ENCODE measurements at regions not wholly inside any gene's neighbourhood (a gene's known extent, or its start where the extent isn't known, plus 50 kb on each side); places are given as distances from the start of the nearest gene placed in this dataset.
A peak's percentile ranks its signal among the peaks of the same experiment; 100 is the strongest.

DNA sequence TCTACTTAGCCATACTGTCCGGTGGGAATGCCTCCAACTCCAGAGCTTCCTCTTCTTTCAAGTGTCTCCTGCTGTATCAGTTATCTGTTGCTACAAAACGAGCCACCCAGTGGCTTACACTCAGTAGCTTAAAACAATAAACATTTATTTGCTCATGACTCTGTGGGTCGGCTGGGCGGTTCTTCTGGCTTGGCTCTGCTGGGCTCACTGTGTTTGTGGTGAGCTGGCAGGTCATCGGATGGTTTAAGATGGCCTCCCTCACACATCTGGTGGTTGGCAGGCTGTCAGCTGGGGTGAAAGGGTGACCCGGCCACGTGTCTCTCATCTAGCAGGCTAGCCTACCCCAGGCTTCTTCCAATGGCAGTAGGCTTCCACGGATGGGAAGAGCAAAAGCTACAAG is 122.4 kb upstream of the SLC1A4 start:
- ATAC-seq (no peak), DNase-seq (peak in 1 of 5 donors; percentile 34)
- no peaks in the 10 kb centered on the region for H3K36me3 ChIP-seq
- H3K4me1 ChIP-seq: peaks cover 0 to 43% (median 6%) of the 10 kb centered on the region in 12 donors
- intact Hi-C loops (cut with DNase I): loop anchor here in 6 of 10 donors (1.0 to 10.0 kb wide), 11 partner anchors 112 to 812 kb away; partner anchors contain the start of gene AFTPH (in 5 of the 6)
- no peak overlapping the region for H3K27ac ChIP-seq
- H3K9me3 ChIP-seq: peaks cover 0 to 3% (median 0%) of the 10 kb centered on the region in 12 donors
- 46 to 62% (median 50%) methylated on average over 8 of the region's 8 CpGs for WGBS, 4 donors
- TF ChIP-seq POLR2A (IDR thresholded peaks at IDR 0.05) (no peak), CTCF (IDR thresholded peaks at IDR 0.05) (no peak)
- no peak overlapping the region for H3K4me3 ChIP-seq
- H3K27me3 ChIP-seq: no peaks in the 10 kb centered on the region

- TF ChIP-seq CTCF (IDR thresholded peaks at IDR 0.05) (no peak), POLR2A (IDR thresholded peaks at IDR 0.05) (no peak)
These were observed 121.8 kb upstream of the SLC1A4 start for GRCh38 chr2:64867253-64867996.

GRCh38 chr2:64869126-64869525 is 120.1 kb upstream of the SLC1A4 start:
- Histone ChIP-seq H3K9me3 (no peaks in the 10 kb centered on the region), H3K27ac (no peak overlapping the region), H3K4me1 (peaks cover 0 to 28% (median 8%) of the 10 kb centered on the region in 12 donors), H3K27me3 (no peaks in the 10 kb centered on the region), H3K4me3 (no peak overlapping the region), H3K36me3 (no peaks in the 10 kb centered on the region)
- no peak for TF ChIP-seq CTCF (IDR thresholded peaks at IDR 0.05)
- intact Hi-C loops (cut with DNase I): loop anchor here in 6 of 10 donors (5.0 to 10.0 kb wide), 8 partner anchors 114 to 814 kb away; partner anchors contain the start of gene AFTPH (in 4 of the 6)
- WGBS, 4 donors: 79 to 86% (median 84%) methylated on average over 10 of the region's 10 CpGs
- DNase-seq (no peak), ATAC-seq (no peak)

More at GRCh38 chr2:64867253-64867996, 121.8 kb upstream of the SLC1A4 start:
- H3K9me3 ChIP-seq: peaks cover 0 to 2% (median 0%) of the 10 kb centered on the region in 12 donors
- H3K27ac ChIP-seq: no peak overlapping the region
- no peaks in the 10 kb centered on the region for H3K27me3 ChIP-seq
- no peaks in the 10 kb centered on the region for H3K36me3 ChIP-seq
- intact Hi-C loops (cut with DNase I): loop anchor here in 6 of 10 donors (1.0 to 10.0 kb wide), 11 partner anchors 113 to 813 kb away; partner anchors contain the start of gene AFTPH (in 5 of the 6)
- peaks cover 0 to 37% (median 6%) of the 10 kb centered on the region in 12 donors for H3K4me1 ChIP-seq
- DNase-seq (no peak), ATAC-seq (no peak)
- H3K4me3 ChIP-seq: no peak overlapping the region
- 85 to 94% (median 90%) methylated on average over 9 of the region's 9 CpGs for WGBS, 4 donors

- no peaks in the 10 kb centered on the region for H3K27me3 ChIP-seq
- ATAC-seq: peak in 3 of 4 donors; percentile 76 to 82 (median 79)
- intact Hi-C loops (cut with DNase I): loop anchor here in 8 of 10 donors (2.0 to 10.0 kb wide), 9 partner anchors 285 to 819 kb away; partner anchors contain the start of gene AFTPH (in 2 of the 8)
- peak; percentile 68 to 88 (median 75) for DNase-seq
- 1 to 2% (median 2%) methylated on average over 11 to 14 of the region's 14 CpGs for whole genome bisulfite sequencing, 4 donors
- TF ChIP-seq POLR2A (IDR thresholded peaks at IDR 0.05) (peak in 1 of 2 donors; percentile 19), CTCF (IDR thresholded peaks at IDR 0.05) (peak; percentile 91 to 99 (median 96))
- peak overlapping the region in 8 of 12 donors; percentile 4 to 49 (median 30) for H3K4me3 ChIP-seq
- no peaks in the 10 kb centered on the region for H3K9me3 ChIP-seq
- H3K27ac ChIP-seq: no peak overlapping the region
- H3K4me1 ChIP-seq: peaks cover 0 to 22% (median 15%) of the 10 kb centered on the region in 12 donors
- H3K36me3 ChIP-seq: no peaks in the 10 kb centered on the region
These were observed 115.7 kb upstream of the SLC1A4 start for GRCh38 chr2:64873472-64873924.
